ENCODE measurements at regions not wholly inside any gene's neighbourhood (a gene's known extent, or its start where the extent isn't known, plus 50 kb on each side); places are given as distances from the start of the nearest gene placed in this dataset.

DNA sequence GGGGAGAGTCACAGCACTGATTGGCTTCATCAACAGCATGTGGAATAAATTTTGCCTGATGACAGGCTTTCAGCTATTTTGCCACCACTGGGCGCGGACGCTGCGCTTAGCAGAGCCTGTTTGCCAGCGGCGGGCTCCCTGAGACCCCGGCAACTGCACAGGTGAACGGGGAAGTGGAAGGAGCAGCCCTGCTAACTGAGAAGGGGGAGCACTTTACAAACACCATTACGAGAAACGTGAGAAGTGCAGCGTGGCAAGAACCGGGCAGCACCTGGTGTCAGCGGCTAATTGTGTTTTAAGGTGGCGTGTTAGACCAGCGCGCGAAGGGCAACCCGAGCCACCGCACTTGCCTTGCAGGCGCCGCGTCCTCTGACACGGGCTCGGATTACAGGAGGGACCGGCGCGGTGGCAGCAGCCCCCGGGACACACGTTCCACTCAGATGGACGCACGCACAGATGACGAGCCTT is 307.8 kb upstream of the ARRDC4 start:
- no peak for ATAC-seq

DNA sequence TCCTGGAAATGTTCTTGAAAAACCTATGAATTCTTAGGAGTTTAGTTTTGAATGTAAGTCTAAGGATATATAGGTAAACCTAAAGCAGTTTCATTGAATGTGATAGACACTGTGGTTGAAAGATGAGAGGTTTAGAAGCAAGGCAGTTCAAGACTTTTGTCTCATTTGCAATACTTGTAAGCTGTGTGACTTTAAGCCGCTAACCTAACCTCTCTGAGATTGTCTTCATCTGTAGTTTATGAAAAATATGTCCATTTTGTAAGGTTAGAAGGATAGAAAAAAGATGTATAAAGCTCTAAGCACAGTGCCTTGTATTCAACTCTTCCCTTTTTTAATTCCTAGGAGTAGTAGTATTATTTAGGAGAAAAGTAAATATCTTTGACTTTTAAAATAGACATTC is 306.6 kb upstream of the ARRDC4 start:
- no peak for TF ChIP-seq ZFP30 (CRISPR knock-in tag; IDR thresholded peaks at IDR 0.05)
- ATAC-seq: no peak

More for the DNA sequence above, 307.8 kb upstream of the ARRDC4 start:
- TF ChIP-seq, protein P1, sequence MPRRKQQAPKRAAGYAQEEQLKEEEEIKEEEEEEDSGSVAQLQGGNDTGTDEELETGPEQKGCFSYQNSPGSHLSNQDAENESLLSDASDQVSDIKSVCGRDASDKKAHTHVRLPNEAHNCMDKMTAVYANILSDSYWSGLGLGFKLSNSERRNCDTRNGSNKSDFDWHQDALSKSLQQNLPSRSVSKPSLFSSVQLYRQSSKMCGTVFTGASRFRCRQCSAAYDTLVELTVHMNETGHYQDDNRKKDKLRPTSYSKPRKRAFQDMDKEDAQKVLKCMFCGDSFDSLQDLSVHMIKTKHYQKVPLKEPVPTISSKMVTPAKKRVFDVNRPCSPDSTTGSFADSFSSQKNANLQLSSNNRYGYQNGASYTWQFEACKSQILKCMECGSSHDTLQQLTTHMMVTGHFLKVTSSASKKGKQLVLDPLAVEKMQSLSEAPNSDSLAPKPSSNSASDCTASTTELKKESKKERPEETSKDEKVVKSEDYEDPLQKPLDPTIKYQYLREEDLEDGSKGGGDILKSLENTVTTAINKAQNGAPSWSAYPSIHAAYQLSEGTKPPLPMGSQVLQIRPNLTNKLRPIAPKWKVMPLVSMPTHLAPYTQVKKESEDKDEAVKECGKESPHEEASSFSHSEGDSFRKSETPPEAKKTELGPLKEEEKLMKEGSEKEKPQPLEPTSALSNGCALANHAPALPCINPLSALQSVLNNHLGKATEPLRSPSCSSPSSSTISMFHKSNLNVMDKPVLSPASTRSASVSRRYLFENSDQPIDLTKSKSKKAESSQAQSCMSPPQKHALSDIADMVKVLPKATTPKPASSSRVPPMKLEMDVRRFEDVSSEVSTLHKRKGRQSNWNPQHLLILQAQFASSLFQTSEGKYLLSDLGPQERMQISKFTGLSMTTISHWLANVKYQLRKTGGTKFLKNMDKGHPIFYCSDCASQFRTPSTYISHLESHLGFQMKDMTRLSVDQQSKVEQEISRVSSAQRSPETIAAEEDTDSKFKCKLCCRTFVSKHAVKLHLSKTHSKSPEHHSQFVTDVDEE (CRISPR knock-in tag; IDR thresholded peaks at IDR 0.05): no peak
- no peak for TF ChIP-seq ZFP3 (CRISPR knock-in tag; IDR thresholded peaks at IDR 0.05)
- no peak for TF ChIP-seq ZNF565 (CRISPR knock-in tag; conservative IDR thresholded peaks at IDR 0.05; ENCODE audit: low read depth)
- TF ChIP-seq PPARA (CRISPR knock-in tag; IDR thresholded peaks at IDR 0.05; ENCODE audit: borderline replicate concordance): no peak
- TF ChIP-seq TCF4 (CRISPR knock-in tag; IDR thresholded peaks at IDR 0.05; ENCODE audit: borderline replicate concordance): no peak
- TF ChIP-seq, protein P2, sequence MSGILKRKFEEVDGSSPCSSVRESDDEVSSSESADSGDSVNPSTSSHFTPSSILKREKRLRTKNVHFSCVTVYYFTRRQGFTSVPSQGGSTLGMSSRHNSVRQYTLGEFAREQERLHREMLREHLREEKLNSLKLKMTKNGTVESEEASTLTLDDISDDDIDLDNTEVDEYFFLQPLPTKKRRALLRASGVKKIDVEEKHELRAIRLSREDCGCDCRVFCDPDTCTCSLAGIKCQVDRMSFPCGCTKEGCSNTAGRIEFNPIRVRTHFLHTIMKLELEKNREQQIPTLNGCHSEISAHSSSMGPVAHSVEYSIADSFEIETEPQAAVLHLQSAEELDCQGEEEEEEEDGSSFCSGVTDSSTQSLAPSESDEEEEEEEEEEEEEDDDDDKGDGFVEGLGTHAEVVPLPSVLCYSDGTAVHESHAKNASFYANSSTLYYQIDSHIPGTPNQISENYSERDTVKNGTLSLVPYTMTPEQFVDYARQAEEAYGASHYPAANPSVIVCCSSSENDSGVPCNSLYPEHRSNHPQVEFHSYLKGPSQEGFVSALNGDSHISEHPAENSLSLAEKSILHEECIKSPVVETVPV (CRISPR knock-in tag; IDR thresholded peaks at IDR 0.05): no peak
- TF ChIP-seq SNAI2 (CRISPR knock-in tag; IDR thresholded peaks at IDR 0.05): no peak
- no peak for TF ChIP-seq ISL1 (CRISPR knock-in tag; IDR thresholded peaks at IDR 0.05)
- TF ChIP-seq TOX (CRISPR knock-in tag; IDR thresholded peaks at IDR 0.05; ENCODE audit: borderline replicate concordance): no peak
- TF ChIP-seq ZFP30 (CRISPR knock-in tag; IDR thresholded peaks at IDR 0.05): no peak

DNA sequence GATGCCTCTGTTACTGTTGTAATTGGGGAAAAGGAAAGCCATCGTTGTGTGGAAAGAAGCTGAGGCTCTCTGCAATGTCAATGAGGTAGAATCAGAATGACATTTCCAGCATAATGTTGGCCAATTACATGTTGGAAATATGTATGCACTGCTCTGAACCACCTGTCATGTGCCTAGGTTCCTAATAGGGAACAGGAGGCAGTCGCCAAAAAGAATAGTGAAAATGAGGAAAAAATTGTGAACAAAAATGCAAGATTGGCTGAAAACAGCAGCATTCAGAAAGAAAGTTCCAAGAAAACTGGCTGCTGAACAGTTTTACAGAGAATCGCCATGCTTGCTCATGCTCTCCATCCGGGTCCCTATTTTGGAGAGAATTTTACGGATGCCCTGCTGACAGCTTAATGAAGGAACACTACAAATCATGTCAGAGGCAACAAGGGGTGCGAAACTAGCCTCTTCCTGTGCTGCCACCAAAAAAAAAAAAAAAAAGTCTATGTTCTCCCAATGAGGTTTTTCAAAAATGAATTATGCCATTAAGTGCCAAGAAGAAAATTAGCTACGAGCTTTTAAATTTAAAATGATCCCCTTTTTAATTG is 305.9 kb upstream of the ARRDC4 start:
- no peak for TF ChIP-seq ESRRG (CRISPR knock-in tag; IDR thresholded peaks at IDR 0.05)
- no peak for TF ChIP-seq OSR1 (CRISPR knock-in tag; IDR thresholded peaks at IDR 0.05)
- TF ChIP-seq, protein P2 (CRISPR knock-in tag; IDR thresholded peaks at IDR 0.05): no peak
- TF ChIP-seq ZNF8 (CRISPR knock-in tag; IDR thresholded peaks at IDR 0.05): no peak
- no peak for TF ChIP-seq CSDC2 (CRISPR knock-in tag; IDR thresholded peaks at IDR 0.05)
- no peak for TF ChIP-seq TCF4 (CRISPR knock-in tag; IDR thresholded peaks at IDR 0.05; ENCODE audit: borderline replicate concordance)
- no peak for TF ChIP-seq ZFP3 (CRISPR knock-in tag; IDR thresholded peaks at IDR 0.05)
- no peak for TF ChIP-seq TOX (CRISPR knock-in tag; IDR thresholded peaks at IDR 0.05; ENCODE audit: borderline replicate concordance)
- TF ChIP-seq, protein P3, sequence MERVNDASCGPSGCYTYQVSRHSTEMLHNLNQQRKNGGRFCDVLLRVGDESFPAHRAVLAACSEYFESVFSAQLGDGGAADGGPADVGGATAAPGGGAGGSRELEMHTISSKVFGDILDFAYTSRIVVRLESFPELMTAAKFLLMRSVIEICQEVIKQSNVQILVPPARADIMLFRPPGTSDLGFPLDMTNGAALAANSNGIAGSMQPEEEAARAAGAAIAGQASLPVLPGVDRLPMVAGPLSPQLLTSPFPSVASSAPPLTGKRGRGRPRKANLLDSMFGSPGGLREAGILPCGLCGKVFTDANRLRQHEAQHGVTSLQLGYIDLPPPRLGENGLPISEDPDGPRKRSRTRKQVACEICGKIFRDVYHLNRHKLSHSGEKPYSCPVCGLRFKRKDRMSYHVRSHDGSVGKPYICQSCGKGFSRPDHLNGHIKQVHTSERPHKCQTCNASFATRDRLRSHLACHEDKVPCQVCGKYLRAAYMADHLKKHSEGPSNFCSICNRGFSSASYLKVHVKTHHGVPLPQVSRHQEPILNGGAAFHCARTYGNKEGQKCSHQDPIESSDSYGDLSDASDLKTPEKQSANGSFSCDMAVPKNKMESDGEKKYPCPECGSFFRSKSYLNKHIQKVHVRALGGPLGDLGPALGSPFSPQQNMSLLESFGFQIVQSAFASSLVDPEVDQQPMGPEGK (CRISPR knock-in tag; IDR thresholded peaks at IDR 0.05; ENCODE audit: borderline replicate concordance): no peak
- no peak for TF ChIP-seq BACH2 (CRISPR knock-in tag; IDR thresholded peaks at IDR 0.05; ENCODE audit: borderline replicate concordance)
- TF ChIP-seq SNAI2 (CRISPR knock-in tag; IDR thresholded peaks at IDR 0.05): no peak
- no peak for TF ChIP-seq GLIS3 (CRISPR knock-in tag; IDR thresholded peaks at IDR 0.05)
- no peak for TF ChIP-seq PPARA (CRISPR knock-in tag; IDR thresholded peaks at IDR 0.05; ENCODE audit: borderline replicate concordance)
- TF ChIP-seq ZFP30 (CRISPR knock-in tag; IDR thresholded peaks at IDR 0.05): no peak
- no peak for TF ChIP-seq ZNF565 (CRISPR knock-in tag; conservative IDR thresholded peaks at IDR 0.05; ENCODE audit: low read depth)
- no peak for ATAC-seq

DNA sequence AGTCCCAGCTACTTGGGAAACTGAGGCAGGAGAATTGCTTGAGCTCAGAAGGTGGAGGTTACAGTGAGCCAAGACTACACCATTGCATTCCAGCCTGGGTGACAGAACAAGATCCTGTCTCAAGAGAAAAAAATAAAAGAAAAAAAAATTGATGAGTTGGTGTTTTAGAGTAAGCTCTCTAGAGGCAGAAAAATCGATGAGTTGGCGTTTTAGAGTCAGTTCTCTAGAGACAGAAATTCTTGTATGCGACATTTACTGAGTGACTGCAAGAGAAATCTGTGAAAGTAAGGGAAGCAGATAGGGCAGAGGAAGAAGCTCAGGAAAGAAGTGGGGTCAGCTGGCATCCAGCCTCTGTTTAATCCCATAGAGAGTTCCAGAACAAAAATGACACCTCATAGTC is 298.7 kb upstream of the ARRDC4 start:
- no peak for ATAC-seq
- TF ChIP-seq, protein P3 (CRISPR knock-in tag; IDR thresholded peaks at IDR 0.05; ENCODE audit: borderline replicate concordance): no peak
- TF ChIP-seq ZNF70 (CRISPR knock-in tag; IDR thresholded peaks at IDR 0.05): no peak
- no peak for TF ChIP-seq TOX (CRISPR knock-in tag; IDR thresholded peaks at IDR 0.05; ENCODE audit: borderline replicate concordance)
- TF ChIP-seq OSR1 (CRISPR knock-in tag; IDR thresholded peaks at IDR 0.05): no peak
- no peak for TF ChIP-seq PPARA (CRISPR knock-in tag; IDR thresholded peaks at IDR 0.05; ENCODE audit: borderline replicate concordance)
- no peak for TF ChIP-seq TCF4 (CRISPR knock-in tag; IDR thresholded peaks at IDR 0.05; ENCODE audit: borderline replicate concordance)

Measured in SK-N-SH treated with all-trans-retinoic acid at 6 μM for 48 hours (cell line).